GM23338 (cell line): ENCODE measurements at regions not wholly inside any gene's neighbourhood (a gene's known extent, or its start where the extent isn't known, plus 50 kb on each side); places are given as distances from the start of the nearest gene placed in this dataset.

Experiments used
- ATAC-seq: fragments of 200-7000 bp; cut with Tn5 transposase; 3 replicates; pipeline ENCODE4 v1.9.1; 2020
- DNase-seq: peaks from one replicate; pipeline ENCODE4 v3.0.0-alpha.2; 2015; ENCODE audit warnings: low spot score
- H2AFZ ChIP-seq: fragments of 200-600 bp; sonication (generic); 2 replicates; pipeline ENCODE4 v1.8.0; 2016; ENCODE audit warnings: antibody characterized with exemption, mild to moderate bottlenecking, moderate library complexity
- H3F3A ChIP-seq: fragments of 200-600 bp; sonication (generic); replicated peaks from 2 replicates; pipeline ENCODE4 v1.8.0; 2017; ENCODE audit warnings: antibody characterized with exemption, mixed run types, low read depth
- H3K27ac ChIP-seq: fragments of 200-600 bp; sonication (generic); 2 replicates; pipeline ENCODE4 v1.6.1; 2016; ENCODE audit warnings: low read depth
- H3K27me3 ChIP-seq: fragments of 200-600 bp; sonication (generic); 2 replicates; pipeline ENCODE4 v1.8.0; 2016; ENCODE audit warnings: mild to moderate bottlenecking, mixed run types, moderate library complexity; ENCODE audit not compliant: insufficient read depth
- H3K36me3 ChIP-seq: fragments of 200-600 bp; sonication (generic); 2 replicates; pipeline ENCODE4 v1.8.0; 2016; ENCODE audit warnings: mild to moderate bottlenecking; ENCODE audit not compliant: insufficient read depth
- H3K4me1 ChIP-seq: fragments of 200-600 bp; sonication (generic); 2 replicates; pipeline ENCODE4 v1.8.0; 2016; ENCODE audit warnings: mild to moderate bottlenecking, moderate library complexity; ENCODE audit not compliant: insufficient read depth
- H3K4me2 ChIP-seq: fragments of 200-600 bp; sonication (generic); 2 replicates; pipeline ENCODE4 v1.7.1; 2017; ENCODE audit warnings: mixed run types
- H3K4me3 ChIP-seq: fragments of 200-600 bp; sonication (generic); 2 replicates; pipeline ENCODE4 v1.6.1; 2016; ENCODE audit warnings: mixed run types
- H3K79me2 ChIP-seq: fragments of 200-600 bp; sonication (generic); replicated peaks from 2 replicates; pipeline ENCODE4 v1.8.0; 2017; ENCODE audit warnings: mild to moderate bottlenecking; ENCODE audit not compliant: insufficient read depth
- H3K9me2 ChIP-seq: fragments of 200-600 bp; sonication (generic); 2 replicates; pipeline ENCODE4 v1.8.0; 2017; ENCODE audit not compliant: insufficient read depth
- H4K20me1 ChIP-seq: fragments of 200-600 bp; sonication (generic); replicated peaks from 2 replicates; pipeline ENCODE4 v1.8.0; 2017; ENCODE audit warnings: mild to moderate bottlenecking; ENCODE audit not compliant: insufficient read depth
- H3K27ac Mint-ChIP-seq: 2 replicates; pipeline ENCODE4 v1.8.0; 2020; ENCODE audit warnings: inconsistent platforms, mild to moderate bottlenecking, moderate library complexity, mixed read lengths
- H3K27me3 Mint-ChIP-seq: 3 replicates; pipeline ENCODE4 v1.8.0; 2022; ENCODE audit warnings: low read depth, mild to moderate bottlenecking, moderate library complexity, mixed read lengths, inconsistent platforms; ENCODE audit not compliant: insufficient read depth, poor library complexity
- H3K36me3 Mint-ChIP-seq: 3 replicates; pipeline ENCODE4 v1.8.0; 2021; ENCODE audit warnings: low read depth, mild to moderate bottlenecking, inconsistent platforms, moderate library complexity, mixed read lengths
- H3K4me1 Mint-ChIP-seq: 3 replicates; pipeline ENCODE4 v1.8.0; 2020; ENCODE audit warnings: mild to moderate bottlenecking, inconsistent platforms, mixed read lengths
- H3K4me3 Mint-ChIP-seq: 3 replicates; pipeline ENCODE4 v1.8.0; 2021; ENCODE audit warnings: moderate library complexity, mild to moderate bottlenecking, inconsistent platforms, mixed read lengths
- H3K9me3 Mint-ChIP-seq: 3 replicates; pipeline ENCODE4 v1.8.0; 2020; ENCODE audit warnings: moderate library complexity, mild to moderate bottlenecking, inconsistent platforms, mixed read lengths
- CREB1 ChIP-seq: fragments of 250-450 bp; sonication (Bioruptor Pico); IDR thresholded peaks from 2 replicates; pipeline ENCODE4 v1.5.0; 2020; ENCODE audit warnings: low read depth, mild to moderate bottlenecking, moderate library complexity
- EZH2 ChIP-seq: fragments of 200-600 bp; sonication (generic); IDR thresholded peaks from one replicate; pipeline ENCODE4 v1.8.0; 2017; ENCODE audit warnings: antibody characterized with exemption, mild to moderate bottlenecking, low read depth; ENCODE audit not compliant: unreplicated experiment
- EZH2phosphoT487 ChIP-seq: fragments of 200-600 bp; sonication (generic); IDR thresholded peaks from one replicate; pipeline ENCODE4 v1.8.1; 2018; ENCODE audit warnings: antibody characterized with exemption; ENCODE audit not compliant: unreplicated experiment
- JUNB ChIP-seq: IDR thresholded peaks from one replicate; pipeline ENCODE4 v1.6.1; 2016; ENCODE audit warnings: antibody characterized with exemption; ENCODE audit not compliant: unreplicated experiment
- NANOG ChIP-seq: IDR thresholded peaks from 2 replicates; pipeline ENCODE4 v1.6.1; 2016; ENCODE audit warnings: antibody characterized with exemption, borderline replicate concordance
- POLR2AphosphoS5 ChIP-seq: IDR thresholded peaks from 2 replicates; pipeline ENCODE4 v1.6.1; 2016; ENCODE audit warnings: antibody characterized with exemption, low read depth
- STAT1 ChIP-seq: IDR thresholded peaks from one replicate; pipeline ENCODE4 v1.6.1; 2016; ENCODE audit warnings: antibody characterized with exemption; ENCODE audit not compliant: unreplicated experiment
- ZNF114 ChIP-seq: fragments of 250-450 bp; sonication (Bioruptor Pico); IDR thresholded peaks from 2 replicates; pipeline ENCODE4 v1.5.0; 2020; ENCODE audit warnings: mild to moderate bottlenecking, moderate library complexity
- ZNF331 ChIP-seq: fragments of 250-450 bp; sonication (Bioruptor Pico); IDR thresholded peaks from 2 replicates; pipeline ENCODE4 v1.5.0; 2020; ENCODE audit warnings: low read depth, mild to moderate bottlenecking, moderate library complexity
- TF ChIP-seq, protein P1 (sequence below): IDR thresholded peaks from 2 replicates; pipeline ENCODE4 v1.6.1; 2016; ENCODE audit warnings: antibody characterized with exemption
- TF ChIP-seq, protein P2 (sequence below): fragments of 250-450 bp; sonication (Bioruptor Pico); IDR thresholded peaks from 2 replicates; pipeline ENCODE4 v1.5.0; 2020; ENCODE audit warnings: mild to moderate bottlenecking, moderate library complexity
- TF ChIP-seq, protein P3 (sequence below): IDR thresholded peaks from one replicate; pipeline ENCODE4 v1.6.1; 2018; ENCODE audit warnings: antibody characterized with exemption; ENCODE audit not compliant: unreplicated experiment
- TF ChIP-seq, protein P4 (sequence below), 2 experiments: fragments of 200-600 bp in 1 of 2; sonication (generic) in 1 of 2; conservative IDR thresholded peaks; 2 replicates each; pipeline versions ENCODE4 v1.5.1 to v1.6.1; 2016 to 2017; ENCODE audit warnings: antibody characterized with exemption in 2 of 2, low read depth in 2 of 2, mild to moderate bottlenecking in 2 of 2, moderate library complexity in 1 of 2

DNA sequence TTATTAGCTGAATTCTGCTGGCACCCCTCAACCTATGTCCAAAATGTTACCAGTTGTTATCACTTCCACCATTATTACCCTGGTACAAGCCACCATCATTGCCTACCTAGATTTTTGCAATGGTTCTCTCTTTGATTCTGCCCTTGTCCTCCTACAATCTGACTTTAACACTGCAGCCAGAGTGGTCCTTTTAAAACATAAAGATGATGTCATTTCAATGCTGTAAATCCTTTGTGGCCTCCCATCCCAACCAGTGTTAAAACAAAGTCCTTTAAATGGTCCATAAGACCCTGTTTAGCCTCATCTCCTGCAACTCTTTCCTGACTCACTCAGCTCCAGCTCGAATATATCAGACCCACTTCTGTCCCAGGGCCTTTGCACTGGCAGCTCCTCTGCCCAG is 54.9 kb upstream of the FSTL4 start:
- DNase-seq, result no peak
- no peaks in the 10 kb centered on the region for H3F3A ChIP-seq
- Mint-ChIP-seq H3K9me3 (peaks cover 11% of the 10 kb centered on the region; the same call in 2 of the 3 replicates), H3K4me3 (no peak overlapping the region), H3K4me1 (no peaks in the 10 kb centered on the region), H3K36me3 (0 out of 3 replicates have a peak, but pooled peaks cover 3% of the 10 kb centered on the region), H3K27ac (no peak overlapping the region), H3K27me3 (peaks cover 3% of the 10 kb centered on the region)
- ATAC-seq, result no peak
- H3K27ac ChIP-seq, result no peak overlapping the region
- H3K9me2 ChIP-seq, result 0 out of 2 replicates have a peak, but pooled peaks cover 4% of the 10 kb centered on the region
- H3K27me3 ChIP-seq, result no peaks in the 10 kb centered on the region
- no peak overlapping the region for H3K4me3 ChIP-seq
- no peaks in the 10 kb centered on the region for H3K4me1 ChIP-seq
- H3K4me2 ChIP-seq, result no peak overlapping the region
- H3K36me3 ChIP-seq, result no peaks in the 10 kb centered on the region
- TF ChIP-seq POLR2AphosphoS5, result no peak
- no peak for TF ChIP-seq ZNF114 (CRISPR knock-in tag)
- no peak for TF ChIP-seq ZNF331
- TF ChIP-seq, protein P1, sequence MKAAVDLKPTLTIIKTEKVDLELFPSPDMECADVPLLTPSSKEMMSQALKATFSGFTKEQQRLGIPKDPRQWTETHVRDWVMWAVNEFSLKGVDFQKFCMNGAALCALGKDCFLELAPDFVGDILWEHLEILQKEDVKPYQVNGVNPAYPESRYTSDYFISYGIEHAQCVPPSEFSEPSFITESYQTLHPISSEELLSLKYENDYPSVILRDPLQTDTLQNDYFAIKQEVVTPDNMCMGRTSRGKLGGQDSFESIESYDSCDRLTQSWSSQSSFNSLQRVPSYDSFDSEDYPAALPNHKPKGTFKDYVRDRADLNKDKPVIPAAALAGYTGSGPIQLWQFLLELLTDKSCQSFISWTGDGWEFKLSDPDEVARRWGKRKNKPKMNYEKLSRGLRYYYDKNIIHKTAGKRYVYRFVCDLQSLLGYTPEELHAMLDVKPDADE, result no peak
- no peak for TF ChIP-seq EZH2phosphoT487
- TF ChIP-seq, protein P2, sequence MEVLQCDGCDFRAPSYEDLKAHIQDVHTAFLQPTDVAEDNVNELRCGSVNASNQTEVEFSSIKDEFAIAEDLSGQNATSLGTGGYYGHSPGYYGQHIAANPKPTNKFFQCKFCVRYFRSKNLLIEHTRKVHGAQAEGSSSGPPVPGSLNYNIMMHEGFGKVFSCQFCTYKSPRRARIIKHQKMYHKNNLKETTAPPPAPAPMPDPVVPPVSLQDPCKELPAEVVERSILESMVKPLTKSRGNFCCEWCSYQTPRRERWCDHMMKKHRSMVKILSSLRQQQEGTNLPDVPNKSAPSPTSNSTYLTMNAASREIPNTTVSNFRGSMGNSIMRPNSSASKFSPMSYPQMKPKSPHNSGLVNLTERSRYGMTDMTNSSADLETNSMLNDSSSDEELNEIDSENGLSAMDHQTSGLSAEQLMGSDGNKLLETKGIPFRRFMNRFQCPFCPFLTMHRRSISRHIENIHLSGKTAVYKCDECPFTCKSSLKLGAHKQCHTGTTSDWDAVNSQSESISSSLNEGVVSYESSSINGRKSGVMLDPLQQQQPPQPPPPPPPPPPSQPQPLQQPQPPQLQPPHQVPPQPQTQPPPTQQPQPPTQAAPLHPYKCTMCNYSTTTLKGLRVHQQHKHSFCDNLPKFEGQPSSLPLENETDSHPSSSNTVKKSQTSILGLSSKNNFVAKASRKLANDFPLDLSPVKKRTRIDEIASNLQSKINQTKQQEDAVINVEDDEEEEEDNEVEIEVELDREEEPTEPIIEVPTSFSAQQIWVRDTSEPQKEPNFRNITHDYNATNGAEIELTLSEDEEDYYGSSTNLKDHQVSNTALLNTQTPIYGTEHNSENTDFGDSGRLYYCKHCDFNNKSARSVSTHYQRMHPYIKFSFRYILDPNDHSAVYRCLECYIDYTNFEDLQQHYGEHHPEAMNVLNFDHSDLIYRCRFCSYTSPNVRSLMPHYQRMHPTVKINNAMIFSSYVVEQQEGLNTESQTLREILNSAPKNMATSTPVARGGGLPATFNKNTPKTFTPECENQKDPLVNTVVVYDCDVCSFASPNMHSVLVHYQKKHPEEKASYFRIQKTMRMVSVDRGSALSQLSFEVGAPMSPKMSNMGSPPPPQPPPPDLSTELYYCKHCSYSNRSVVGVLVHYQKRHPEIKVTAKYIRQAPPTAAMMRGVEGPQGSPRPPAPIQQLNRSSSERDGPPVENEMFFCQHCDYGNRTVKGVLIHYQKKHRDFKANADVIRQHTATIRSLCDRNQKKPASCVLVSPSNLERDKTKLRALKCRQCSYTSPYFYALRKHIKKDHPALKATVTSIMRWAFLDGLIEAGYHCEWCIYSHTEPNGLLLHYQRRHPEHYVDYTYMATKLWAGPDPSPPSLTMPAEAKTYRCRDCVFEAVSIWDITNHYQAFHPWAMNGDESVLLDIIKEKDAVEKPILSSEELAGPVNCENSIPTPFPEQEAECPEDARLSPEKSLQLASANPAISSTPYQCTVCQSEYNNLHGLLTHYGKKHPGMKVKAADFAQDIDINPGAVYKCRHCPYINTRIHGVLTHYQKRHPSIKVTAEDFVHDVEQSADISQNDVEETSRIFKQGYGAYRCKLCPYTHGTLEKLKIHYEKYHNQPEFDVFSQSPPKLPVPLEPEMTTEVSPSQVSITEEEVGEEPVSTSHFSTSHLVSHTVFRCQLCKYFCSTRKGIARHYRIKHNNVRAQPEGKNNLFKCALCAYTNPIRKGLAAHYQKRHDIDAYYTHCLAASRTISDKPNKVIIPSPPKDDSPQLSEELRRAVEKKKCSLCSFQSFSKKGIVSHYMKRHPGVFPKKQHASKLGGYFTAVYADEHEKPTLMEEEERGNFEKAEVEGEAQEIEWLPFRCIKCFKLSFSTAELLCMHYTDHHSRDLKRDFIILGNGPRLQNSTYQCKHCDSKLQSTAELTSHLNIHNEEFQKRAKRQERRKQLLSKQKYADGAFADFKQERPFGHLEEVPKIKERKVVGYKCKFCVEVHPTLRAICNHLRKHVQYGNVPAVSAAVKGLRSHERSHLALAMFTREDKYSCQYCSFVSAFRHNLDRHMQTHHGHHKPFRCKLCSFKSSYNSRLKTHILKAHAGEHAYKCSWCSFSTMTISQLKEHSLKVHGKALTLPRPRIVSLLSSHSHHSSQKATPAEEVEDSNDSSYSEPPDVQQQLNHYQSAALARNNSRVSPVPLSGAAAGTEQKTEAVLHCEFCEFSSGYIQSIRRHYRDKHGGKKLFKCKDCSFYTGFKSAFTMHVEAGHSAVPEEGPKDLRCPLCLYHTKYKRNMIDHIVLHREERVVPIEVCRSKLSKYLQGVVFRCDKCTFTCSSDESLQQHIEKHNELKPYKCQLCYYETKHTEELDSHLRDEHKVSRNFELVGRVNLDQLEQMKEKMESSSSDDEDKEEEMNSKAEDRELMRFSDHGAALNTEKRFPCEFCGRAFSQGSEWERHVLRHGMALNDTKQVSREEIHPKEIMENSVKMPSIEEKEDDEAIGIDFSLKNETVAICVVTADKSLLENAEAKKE (CRISPR knock-in tag), result no peak
- no peak for TF ChIP-seq CREB1 (CRISPR knock-in tag)
- no peak for TF ChIP-seq JUNB
- TF ChIP-seq, protein P3, sequence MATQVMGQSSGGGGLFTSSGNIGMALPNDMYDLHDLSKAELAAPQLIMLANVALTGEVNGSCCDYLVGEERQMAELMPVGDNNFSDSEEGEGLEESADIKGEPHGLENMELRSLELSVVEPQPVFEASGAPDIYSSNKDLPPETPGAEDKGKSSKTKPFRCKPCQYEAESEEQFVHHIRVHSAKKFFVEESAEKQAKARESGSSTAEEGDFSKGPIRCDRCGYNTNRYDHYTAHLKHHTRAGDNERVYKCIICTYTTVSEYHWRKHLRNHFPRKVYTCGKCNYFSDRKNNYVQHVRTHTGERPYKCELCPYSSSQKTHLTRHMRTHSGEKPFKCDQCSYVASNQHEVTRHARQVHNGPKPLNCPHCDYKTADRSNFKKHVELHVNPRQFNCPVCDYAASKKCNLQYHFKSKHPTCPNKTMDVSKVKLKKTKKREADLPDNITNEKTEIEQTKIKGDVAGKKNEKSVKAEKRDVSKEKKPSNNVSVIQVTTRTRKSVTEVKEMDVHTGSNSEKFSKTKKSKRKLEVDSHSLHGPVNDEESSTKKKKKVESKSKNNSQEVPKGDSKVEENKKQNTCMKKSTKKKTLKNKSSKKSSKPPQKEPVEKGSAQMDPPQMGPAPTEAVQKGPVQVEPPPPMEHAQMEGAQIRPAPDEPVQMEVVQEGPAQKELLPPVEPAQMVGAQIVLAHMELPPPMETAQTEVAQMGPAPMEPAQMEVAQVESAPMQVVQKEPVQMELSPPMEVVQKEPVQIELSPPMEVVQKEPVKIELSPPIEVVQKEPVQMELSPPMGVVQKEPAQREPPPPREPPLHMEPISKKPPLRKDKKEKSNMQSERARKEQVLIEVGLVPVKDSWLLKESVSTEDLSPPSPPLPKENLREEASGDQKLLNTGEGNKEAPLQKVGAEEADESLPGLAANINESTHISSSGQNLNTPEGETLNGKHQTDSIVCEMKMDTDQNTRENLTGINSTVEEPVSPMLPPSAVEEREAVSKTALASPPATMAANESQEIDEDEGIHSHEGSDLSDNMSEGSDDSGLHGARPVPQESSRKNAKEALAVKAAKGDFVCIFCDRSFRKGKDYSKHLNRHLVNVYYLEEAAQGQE, result no peak
- no peak for TF ChIP-seq EZH2
- TF ChIP-seq STAT1, result no peak
- TF ChIP-seq, protein P4, sequence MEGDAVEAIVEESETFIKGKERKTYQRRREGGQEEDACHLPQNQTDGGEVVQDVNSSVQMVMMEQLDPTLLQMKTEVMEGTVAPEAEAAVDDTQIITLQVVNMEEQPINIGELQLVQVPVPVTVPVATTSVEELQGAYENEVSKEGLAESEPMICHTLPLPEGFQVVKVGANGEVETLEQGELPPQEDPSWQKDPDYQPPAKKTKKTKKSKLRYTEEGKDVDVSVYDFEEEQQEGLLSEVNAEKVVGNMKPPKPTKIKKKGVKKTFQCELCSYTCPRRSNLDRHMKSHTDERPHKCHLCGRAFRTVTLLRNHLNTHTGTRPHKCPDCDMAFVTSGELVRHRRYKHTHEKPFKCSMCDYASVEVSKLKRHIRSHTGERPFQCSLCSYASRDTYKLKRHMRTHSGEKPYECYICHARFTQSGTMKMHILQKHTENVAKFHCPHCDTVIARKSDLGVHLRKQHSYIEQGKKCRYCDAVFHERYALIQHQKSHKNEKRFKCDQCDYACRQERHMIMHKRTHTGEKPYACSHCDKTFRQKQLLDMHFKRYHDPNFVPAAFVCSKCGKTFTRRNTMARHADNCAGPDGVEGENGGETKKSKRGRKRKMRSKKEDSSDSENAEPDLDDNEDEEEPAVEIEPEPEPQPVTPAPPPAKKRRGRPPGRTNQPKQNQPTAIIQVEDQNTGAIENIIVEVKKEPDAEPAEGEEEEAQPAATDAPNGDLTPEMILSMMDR (conservative IDR thresholded peaks at IDR 0.05; ENCODE audit: low read depth in 2 of 2), result no peak
- TF ChIP-seq NANOG, result no peak
- H2AFZ ChIP-seq, result no peak overlapping the region
- no peaks in the 10 kb centered on the region for H4K20me1 ChIP-seq
- H3K79me2 ChIP-seq, result no peaks in the 10 kb centered on the region
